Neural cell (in vitro differentiated cells): ENCODE measurements at regions not wholly inside any gene's neighbourhood (a gene's known extent, or its start where the extent isn't known, plus 50 kb on each side); places are given as distances from the start of the nearest gene placed in this dataset.

Experiments used
- EP300 ChIP-seq: fragments of 450-650 bp; conservative IDR thresholded peaks from 2 replicates; pipeline ENCODE4 v1.6.1; 2014; ENCODE audit warnings: antibody characterized with exemption, mild to moderate bottlenecking, moderate library complexity; ENCODE audit not compliant: poor library complexity, severe bottlenecking
- EZH2 ChIP-seq: fragments of 200-600, 300-800 bp; shearing (Covaris generic), sonication (generic); IDR thresholded peaks from 2 replicates; pipeline ENCODE4 v1.6.1; 2014; ENCODE audit warnings: antibody characterized with exemption, low read length, borderline replicate concordance, mild to moderate bottlenecking; ENCODE audit not compliant: insufficient read depth, poor library complexity, severe bottlenecking
- POLR2AphosphoS5 ChIP-seq: IDR thresholded peaks from 2 replicates; pipeline ENCODE4 v1.6.1; 2012
- RAD21 ChIP-seq: fragments of 450-650 bp; conservative IDR thresholded peaks from 2 replicates; pipeline ENCODE4 v1.6.1; 2014; ENCODE audit warnings: antibody characterized with exemption, mild to moderate bottlenecking, moderate library complexity
- REST ChIP-seq: IDR thresholded peaks from 2 replicates; pipeline ENCODE4 v1.6.1; 2012; ENCODE audit warnings: borderline replicate concordance
- SMC3 ChIP-seq: fragments of 450-650 bp; conservative IDR thresholded peaks from 2 replicates; pipeline ENCODE4 v1.6.1; 2014; ENCODE audit warnings: antibody characterized with exemption, mild to moderate bottlenecking, moderate library complexity; ENCODE audit not compliant: poor library complexity
- TAF1 ChIP-seq: IDR thresholded peaks from 2 replicates; pipeline ENCODE4 v1.6.1; 2012; ENCODE audit warnings: low read depth
- TF ChIP-seq, protein P1 (sequence below): fragments of 450-650 bp; IDR thresholded peaks from 2 replicates; pipeline ENCODE4 v1.5.1; 2014; ENCODE audit warnings: antibody characterized with exemption, mild to moderate bottlenecking, moderate library complexity; ENCODE audit not compliant: poor library complexity, severe bottlenecking

DNA sequence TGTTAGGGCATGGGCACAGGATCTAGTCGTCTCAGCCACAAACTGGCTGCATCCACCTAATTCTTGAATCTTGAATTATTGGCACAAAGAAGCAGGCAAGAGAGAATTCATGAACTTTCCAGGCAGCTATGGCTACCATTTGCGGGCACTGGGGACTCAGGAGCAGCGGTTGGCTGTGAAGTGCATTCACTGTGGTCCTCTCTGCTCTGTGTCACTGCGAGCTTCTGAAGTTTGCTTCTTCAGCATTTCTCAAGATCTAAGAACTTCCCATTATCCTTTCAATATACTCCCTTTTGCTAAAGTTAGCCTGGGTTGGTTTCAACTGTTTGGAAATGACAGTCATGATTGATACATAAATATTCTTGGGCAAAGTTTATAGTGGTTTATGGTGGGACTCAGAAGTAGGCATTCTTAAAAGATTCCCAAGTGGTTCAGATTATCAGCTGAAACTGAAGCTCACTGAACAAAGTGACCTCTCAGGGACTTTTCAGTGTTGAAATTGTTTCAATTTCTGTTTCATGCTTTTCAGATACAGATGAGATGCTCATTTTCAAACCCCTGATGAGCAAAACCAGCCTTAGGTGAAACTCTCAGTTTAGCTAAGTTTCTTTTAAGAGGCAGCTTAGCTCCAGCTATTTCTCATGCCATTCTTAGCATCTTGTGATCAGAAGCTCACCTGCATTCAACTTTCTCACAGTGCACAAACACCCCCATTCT is 1258.3 kb upstream of the GYPC start:
- TF ChIP-seq EP300 = no peak
- TF ChIP-seq, protein P1, sequence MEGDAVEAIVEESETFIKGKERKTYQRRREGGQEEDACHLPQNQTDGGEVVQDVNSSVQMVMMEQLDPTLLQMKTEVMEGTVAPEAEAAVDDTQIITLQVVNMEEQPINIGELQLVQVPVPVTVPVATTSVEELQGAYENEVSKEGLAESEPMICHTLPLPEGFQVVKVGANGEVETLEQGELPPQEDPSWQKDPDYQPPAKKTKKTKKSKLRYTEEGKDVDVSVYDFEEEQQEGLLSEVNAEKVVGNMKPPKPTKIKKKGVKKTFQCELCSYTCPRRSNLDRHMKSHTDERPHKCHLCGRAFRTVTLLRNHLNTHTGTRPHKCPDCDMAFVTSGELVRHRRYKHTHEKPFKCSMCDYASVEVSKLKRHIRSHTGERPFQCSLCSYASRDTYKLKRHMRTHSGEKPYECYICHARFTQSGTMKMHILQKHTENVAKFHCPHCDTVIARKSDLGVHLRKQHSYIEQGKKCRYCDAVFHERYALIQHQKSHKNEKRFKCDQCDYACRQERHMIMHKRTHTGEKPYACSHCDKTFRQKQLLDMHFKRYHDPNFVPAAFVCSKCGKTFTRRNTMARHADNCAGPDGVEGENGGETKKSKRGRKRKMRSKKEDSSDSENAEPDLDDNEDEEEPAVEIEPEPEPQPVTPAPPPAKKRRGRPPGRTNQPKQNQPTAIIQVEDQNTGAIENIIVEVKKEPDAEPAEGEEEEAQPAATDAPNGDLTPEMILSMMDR = no peak
- TF ChIP-seq SMC3 = no peak
- TF ChIP-seq EZH2 = no peak
- TF ChIP-seq POLR2AphosphoS5 = no peak
- TF ChIP-seq REST = no peak
- no peak for TF ChIP-seq TAF1
- no peak for TF ChIP-seq RAD21
